Suppressor macrophage treated with lipopolysaccharide for 4 hours (primary cell): ENCODE measurements at regions not wholly inside any gene's neighbourhood (a gene's known extent, or its start where the extent isn't known, plus 50 kb on each side); places are given as distances from the start of the nearest gene placed in this dataset.

Experiments used
- DNase-seq: peaks from one replicate; pipeline ENCODE4 v3.0.0-alpha.2; 2020

DNA sequence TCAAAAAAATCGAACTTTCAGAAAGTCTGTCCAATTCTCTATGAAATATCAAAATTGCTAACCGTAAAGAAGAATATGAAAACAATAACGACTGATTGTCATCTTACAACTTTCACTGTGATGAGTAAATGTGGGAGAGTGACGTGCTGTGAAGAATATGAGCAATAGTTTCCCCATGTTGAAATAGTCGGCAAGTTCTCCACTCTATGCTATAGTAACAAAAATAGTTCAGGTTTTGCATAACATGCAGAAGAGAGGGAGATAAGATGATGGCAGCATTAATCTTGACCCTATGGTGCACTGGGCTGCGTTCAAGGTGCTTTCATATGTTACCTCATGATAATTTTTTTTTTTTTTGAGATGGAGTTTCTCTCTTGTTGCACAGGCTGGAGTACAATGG, 196.8 kb upstream of the CYRIA start:
- peak; percentile 82 for DNase-seq

DNA sequence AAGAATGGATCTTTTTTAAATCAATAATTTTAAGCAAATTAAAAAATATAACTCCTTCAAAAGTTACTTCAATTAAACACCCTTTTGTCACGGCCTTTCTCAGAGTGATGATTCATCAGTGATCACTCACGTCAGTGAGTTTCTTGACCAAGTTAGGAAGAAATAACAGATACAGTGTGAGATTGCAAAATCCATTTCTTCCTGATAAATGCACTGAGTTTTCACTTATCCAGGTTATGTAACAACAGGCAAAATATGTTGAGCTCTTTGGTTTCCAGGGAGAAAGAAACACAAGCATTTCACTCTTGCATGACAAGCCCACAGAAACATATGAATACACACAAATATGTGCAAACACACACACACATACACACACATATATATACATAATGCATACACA, 195.9 kb upstream of the CYRIA start:
- peak; percentile 80 for DNase-seq

GRCh38 chr2:16861111-16861510, 195.5 kb upstream of the CYRIA start:
- no peak for DNase-seq

DNA sequence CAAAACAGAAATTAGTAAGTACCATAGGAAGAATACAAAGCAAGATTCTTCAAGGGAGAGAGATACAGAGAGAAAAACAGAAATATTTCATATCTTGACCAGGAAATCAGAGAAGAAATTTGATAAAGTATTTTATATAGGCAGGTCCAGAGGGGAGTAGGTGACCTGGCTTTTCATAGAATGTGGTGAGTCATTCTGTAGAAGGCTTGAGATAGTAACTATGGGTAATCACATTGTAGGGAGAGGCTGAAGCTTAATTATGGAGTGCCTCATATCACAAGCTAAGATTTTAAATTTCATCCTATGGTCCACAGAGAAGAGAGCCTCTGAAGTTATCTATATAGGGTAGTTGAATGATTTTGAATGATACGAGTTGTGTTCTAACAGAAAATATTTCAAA, 195.0 kb upstream of the CYRIA start:
- no peak for DNase-seq

- DNase-seq = no peak
These were observed 189.5 kb upstream of the CYRIA start for GRCh38 chr2:16855183-16855582.

DNA sequence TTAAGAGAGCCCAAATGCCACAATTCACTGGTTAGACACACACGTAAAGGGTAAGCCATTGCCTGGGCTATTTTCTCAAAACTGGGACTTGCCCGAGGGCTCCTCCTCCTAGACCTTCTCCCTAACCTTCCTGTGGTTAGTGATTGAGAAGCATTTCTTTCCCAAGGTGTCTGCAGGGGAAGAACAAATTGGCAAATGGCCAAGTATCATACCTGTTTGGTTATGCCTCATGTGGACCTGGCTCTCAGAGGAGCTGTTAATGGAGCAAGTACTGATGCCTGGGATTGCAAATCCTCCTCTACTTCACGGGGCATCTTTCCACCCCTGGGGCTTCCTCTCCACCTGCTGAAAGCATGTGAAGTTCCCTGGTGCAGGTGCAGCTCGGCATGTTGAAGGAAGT, 187.5 kb upstream of the CYRIA start:
- DNase-seq = no peak

- no peak for DNase-seq
These were observed 187.0 kb upstream of the CYRIA start for GRCh38 chr2:16852651-16853050.

DNA sequence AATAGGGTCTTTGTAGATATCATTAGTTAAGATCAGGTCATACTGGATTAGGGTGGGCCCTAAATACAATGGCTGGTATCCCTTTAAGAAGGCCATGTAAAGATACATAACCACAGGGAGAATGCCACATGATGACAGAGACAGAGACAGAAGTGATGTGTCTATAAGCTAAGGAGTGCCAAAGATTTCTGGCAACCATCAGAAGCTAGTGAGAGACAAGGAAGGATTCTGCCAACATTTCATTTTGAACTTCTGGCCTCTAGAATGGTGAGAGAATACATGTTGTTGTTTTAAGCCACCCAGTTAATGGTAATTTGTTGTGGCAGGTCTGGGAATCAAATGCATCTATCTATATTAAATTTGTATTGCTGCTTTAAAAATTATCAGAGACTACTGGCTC, 185.5 kb upstream of the CYRIA start:
- no peak for DNase-seq

DNA sequence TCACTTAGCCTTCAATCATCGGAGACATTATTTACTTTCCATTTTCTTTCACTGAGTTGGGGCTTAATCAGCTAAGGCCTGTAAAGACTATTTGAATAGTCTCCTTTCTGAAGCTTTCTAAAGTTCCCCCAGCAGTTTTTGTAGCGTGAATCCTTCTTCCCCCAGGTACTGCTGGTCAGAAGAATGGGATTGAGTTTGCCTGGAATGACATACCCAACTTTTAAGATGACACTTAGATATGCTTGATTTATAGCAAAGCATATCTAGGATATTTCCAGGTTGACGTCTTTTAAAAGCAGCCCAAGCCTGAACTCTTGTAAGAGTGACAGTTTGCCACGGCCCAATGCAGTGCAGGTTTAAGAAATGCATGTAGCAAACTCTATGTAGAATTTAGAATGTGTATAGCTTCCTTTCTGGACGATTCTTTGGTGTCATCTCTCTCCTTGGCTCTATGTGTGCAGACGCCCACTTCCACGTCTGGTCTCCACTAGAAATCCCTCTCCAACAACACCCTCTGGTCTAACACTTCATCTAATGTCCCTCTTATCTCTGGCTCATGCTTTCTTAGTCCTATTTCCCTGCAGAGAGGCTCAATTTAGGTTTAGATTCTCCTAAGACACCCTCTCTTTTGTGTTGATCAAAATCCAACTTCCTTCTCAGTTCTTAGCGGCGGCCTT, 175.0 kb upstream of the CYRIA start:
- DNase-seq = no peak

DNA sequence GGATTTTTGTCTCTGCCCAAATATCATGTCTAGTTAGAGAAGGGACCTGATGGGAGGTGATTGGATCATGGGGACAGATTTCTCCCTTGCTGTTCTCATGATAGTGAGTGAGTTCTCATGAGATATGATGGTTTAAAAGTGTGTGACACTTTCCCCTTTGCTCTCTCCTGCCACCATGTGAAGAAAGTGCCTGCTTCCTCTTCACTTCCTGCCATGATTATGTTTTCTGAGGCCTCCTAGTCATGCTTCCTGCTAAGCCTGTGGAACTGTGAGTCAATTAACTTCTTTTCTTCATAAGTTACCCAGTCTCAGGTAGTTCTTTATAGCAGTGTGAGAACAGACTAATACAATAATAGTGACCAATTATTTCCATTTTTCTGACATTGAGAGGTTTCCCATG, 167.3 kb upstream of the CYRIA start:
- peak; percentile 16 for DNase-seq

- no peak for DNase-seq
These were observed 163.2 kb upstream of the CYRIA start for GRCh38 chr2:16828828-16829160.

DNA sequence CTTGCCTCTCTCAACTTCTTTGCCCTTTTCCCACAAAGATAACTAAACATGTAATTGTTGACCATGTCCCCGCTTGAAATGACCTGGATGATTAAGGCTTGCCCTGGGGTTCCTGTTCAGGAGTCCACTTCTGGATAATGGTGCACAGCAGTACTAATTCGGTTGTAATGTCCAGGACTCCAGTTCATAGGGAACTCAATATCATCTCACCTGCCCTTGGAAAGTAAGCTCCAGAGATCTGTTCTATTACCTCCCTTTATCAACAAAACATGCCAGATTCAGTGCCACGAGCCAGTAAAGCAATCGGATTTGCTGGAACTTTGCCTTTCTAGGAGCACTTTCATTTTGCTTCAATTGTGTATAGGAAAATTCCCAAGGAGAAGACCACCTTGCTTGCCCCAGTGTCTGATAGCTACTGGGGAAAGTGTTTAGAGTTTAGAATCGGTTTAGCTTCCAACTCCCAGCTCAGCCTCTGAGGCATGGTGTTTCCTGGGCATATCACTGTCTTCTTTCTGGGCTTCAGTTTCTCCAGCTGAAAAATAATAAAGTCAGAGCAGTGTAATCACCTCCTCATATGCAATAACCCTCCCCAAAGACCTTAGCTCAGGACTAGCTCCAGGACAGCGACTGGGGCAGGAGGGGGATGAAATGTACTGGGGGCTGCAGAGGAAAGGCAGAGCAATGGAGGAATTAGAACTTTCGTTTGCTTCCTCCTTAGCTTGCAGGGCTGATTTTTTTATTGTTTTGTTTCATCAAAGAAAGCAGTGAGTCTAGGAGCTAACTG, 162.6 kb upstream of the CYRIA start:
- DNase-seq = no peak

- no peak for DNase-seq
These were observed 158.8 kb upstream of the CYRIA start for GRCh38 chr2:16824472-16824871.

GRCh38 chr2:16821692-16822091, 156.1 kb upstream of the CYRIA start:
- no peak for DNase-seq

GRCh38 chr2:16818203-16818556, 152.5 kb upstream of the CYRIA start:
- no peak for DNase-seq

GRCh38 chr2:16817305-16818202, 151.9 kb upstream of the CYRIA start:
- DNase-seq = no peak

DNA sequence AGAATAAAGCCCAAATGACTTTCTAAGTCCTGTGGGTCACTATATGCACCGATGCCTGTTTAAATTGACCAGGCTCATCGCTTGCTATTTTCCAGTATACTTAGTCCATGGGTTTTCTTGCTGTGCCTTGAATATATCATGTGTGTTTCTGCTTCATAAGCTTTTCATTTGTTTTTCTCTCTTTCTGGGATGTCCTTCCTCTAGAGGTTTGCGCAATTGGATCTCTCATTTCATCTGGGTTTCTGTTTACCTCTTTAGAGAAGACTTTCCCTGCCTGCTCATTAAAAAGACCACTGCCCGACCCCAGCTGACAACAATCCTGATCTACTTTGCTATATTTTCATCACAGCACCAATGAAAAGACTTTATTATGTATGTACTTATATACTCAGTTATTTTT, 150.9 kb upstream of the CYRIA start:
- DNase-seq = no peak

- peak; percentile 9 for DNase-seq
These were observed 150.4 kb upstream of the CYRIA start for GRCh38 chr2:16816016-16816415.

GRCh38 chr2:16813593-16813992, 148.0 kb upstream of the CYRIA start:
- no peak for DNase-seq

GRCh38 chr2:16798472-16798871, 132.8 kb upstream of the CYRIA start:
- DNase-seq = no peak

DNA sequence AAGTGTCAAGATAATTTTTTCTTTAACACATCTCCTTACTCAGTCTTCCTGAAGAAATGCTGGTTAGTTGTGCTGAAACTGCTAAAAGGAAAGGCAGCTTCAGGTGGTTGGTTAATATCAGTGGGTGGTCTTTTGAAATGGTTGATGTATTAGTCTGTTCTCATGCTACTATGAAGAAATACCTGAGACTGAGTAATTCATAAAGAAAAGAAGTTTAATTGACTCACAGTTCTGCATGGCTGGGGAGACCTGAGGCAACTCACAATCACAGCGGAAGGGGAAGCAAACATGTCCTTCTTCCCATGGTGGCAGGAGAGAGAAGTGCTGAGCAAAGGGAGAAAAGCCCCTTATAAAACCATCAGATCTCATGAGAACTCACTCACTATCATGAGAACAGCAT, 125.9 kb upstream of the CYRIA start:
- no peak for DNase-seq

DNA sequence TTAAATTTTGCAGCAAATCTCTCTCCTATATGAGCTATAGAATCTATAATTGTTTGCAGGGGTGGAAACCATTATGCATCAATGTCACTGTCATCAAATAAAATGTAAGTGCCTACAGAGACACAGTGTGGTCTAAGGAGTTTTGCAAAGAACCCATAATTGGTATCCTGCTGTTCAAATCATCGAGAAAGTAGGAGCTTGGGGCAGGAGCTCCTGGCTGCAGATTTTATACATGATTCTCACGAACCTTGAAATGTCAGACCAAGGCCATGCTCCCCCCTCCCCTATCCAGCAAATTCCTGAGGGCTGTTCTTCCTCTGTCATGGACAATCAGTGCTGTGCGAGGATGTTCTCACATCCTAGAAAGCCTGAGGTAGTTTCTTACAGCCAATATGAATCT, 119.5 kb upstream of the CYRIA start:
- no peak for DNase-seq

GRCh38 chr2:16784652-16785051, 119.0 kb upstream of the CYRIA start:
- DNase-seq = no peak
